Esophagus muscularis mucosa (tissue), 3 donors: ENCODE measurements at regions not wholly inside any gene's neighbourhood (a gene's known extent, or its start where the extent isn't known, plus 50 kb on each side); places are given as distances from the start of the nearest gene placed in this dataset.

Experiments
- CTCF ChIP-seq, 3 experiments: fragments of 200-600 bp in 2 of 3; fragments of 450-650 bp in 1 of 3; sonication (generic) in 2 of 3; IDR thresholded peaks; one replicate each; pipeline ENCODE4 v1.5.1; 2017 to 2019; ENCODE audit warnings: antibody characterized with exemption in 3 of 3, mild to moderate bottlenecking in 2 of 3, moderate library complexity in 1 of 3
- POLR2A ChIP-seq: fragments of 450-650 bp; IDR thresholded peaks from one replicate; pipeline ENCODE4 v1.6.1; 2017; ENCODE audit warnings: antibody characterized with exemption, moderate library complexity, mild to moderate bottlenecking, low read depth

DNA sequence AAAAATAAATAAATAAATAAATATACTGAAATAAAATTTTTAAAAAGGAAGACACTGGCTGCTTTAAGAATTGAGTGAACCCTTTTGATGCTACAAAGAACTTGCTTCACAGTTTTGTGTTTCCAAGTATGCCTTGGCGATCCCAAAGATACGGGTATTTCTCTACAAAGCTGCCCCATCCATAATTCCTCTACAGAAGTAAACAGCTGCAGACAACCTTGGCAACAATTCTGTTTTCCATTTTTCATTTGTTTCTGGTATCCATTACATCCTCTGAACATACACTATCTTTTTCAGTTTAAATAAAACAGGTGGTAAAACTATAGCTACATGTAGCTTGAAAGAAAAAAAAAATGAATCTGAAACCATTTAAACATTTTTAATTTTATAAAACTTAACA is 552.8 kb upstream of the KLHL29 start:
- TF ChIP-seq CTCF (IDR thresholded peaks at IDR 0.05), result no peak
- TF ChIP-seq POLR2A, result no peak
